Activated T-helper 17 cell treated with anti-CD3 and anti-CD28 coated beads, Interleukin-2, amount 50 U/mL, for 72 hours (primary cell): ENCODE measurements at regions not wholly inside any gene's neighbourhood (a gene's known extent, or its start where the extent isn't known, plus 50 kb on each side); places are given as distances from the start of the nearest gene placed in this dataset.
A peak's percentile ranks its signal among the peaks of the same experiment; 100 is the strongest.
"Not testable (repeated sequence)": the region's sequence is repeated elsewhere in the genome, so short reads cannot be mapped to it uniquely, and the experiment has no call there.

Source experiments
- ATAC-seq: fragments of 150-1000 bp; cut with Tn5 transposase; replicated peaks from 2 replicates; pipeline ENCODE4 v1.10.0; 2021; ENCODE audit warnings: mild to moderate bottlenecking, moderate library complexity
- H3K27ac Mint-ChIP-seq: one replicate; pipeline ENCODE4 v1.8.0; 2022; ENCODE audit warnings: mixed read lengths
- H3K27me3 Mint-ChIP-seq: one replicate; pipeline ENCODE4 v1.8.0; 2022; ENCODE audit warnings: mixed read lengths
- H3K36me3 Mint-ChIP-seq: one replicate; pipeline ENCODE4 v1.8.0; 2022; ENCODE audit warnings: low read depth, mild to moderate bottlenecking, mixed read lengths
- H3K4me1 Mint-ChIP-seq: one replicate; pipeline ENCODE4 v1.8.0; 2022; ENCODE audit warnings: mixed read lengths
- H3K4me3 Mint-ChIP-seq: one replicate; pipeline ENCODE4 v1.8.0; 2022; ENCODE audit warnings: mild to moderate bottlenecking, mixed read lengths
- H3K9me3 Mint-ChIP-seq: one replicate; pipeline ENCODE4 v1.8.0; 2022; ENCODE audit warnings: mixed read lengths

- H3K27ac Mint-ChIP-seq, result no peak overlapping the region
- no peak overlapping the region for H3K4me3 Mint-ChIP-seq
- no peak for ATAC-seq
- no peaks in the 10 kb centered on the region for H3K36me3 Mint-ChIP-seq
- H3K9me3 Mint-ChIP-seq, result no peaks in the 10 kb centered on the region
- H3K4me1 Mint-ChIP-seq, result no peaks in the 10 kb centered on the region
- no peaks in the 10 kb centered on the region for H3K27me3 Mint-ChIP-seq
Measured at GRCh38 chr12:131505561-131505960, 205.3 kb upstream of the SFSWAP start.

GRCh38 chr12:131506426-131506825 is 204.5 kb upstream of the SFSWAP start:
- Mint-ChIP-seq H3K36me3 (no peaks in the 10 kb centered on the region), H3K4me1 (no peaks in the 10 kb centered on the region), H3K27ac (no peak overlapping the region), H3K4me3 (no peak overlapping the region), H3K27me3 (no peaks in the 10 kb centered on the region), H3K9me3 (no peaks in the 10 kb centered on the region)
- ATAC-seq, result no peak

GRCh38 chr12:131507094-131507493 is 203.8 kb upstream of the SFSWAP start:
- Mint-ChIP-seq H3K4me3 (no peak overlapping the region), H3K9me3 (no peaks in the 10 kb centered on the region), H3K4me1 (no peaks in the 10 kb centered on the region), H3K36me3 (no peaks in the 10 kb centered on the region), H3K27ac (no peak overlapping the region), H3K27me3 (no peaks in the 10 kb centered on the region)
- ATAC-seq, result no peak

- Mint-ChIP-seq H3K4me3 (no peak overlapping the region), H3K9me3 (no peaks in the 10 kb centered on the region), H3K4me1 (no peaks in the 10 kb centered on the region), H3K27ac (no peak overlapping the region), H3K36me3 (no peaks in the 10 kb centered on the region), H3K27me3 (no peaks in the 10 kb centered on the region)
- no peak for ATAC-seq
Measured at GRCh38 chr12:131507881-131508280, 203.0 kb upstream of the SFSWAP start.

GRCh38 chr12:131509701-131510100 is 201.2 kb upstream of the SFSWAP start:
- Mint-ChIP-seq H3K4me3 (no peak overlapping the region), H3K9me3 (no peaks in the 10 kb centered on the region), H3K4me1 (no peaks in the 10 kb centered on the region), H3K27me3 (no peaks in the 10 kb centered on the region), H3K27ac (no peak overlapping the region), H3K36me3 (no peaks in the 10 kb centered on the region)
- ATAC-seq, result no peak

- H3K27me3 Mint-ChIP-seq, result no peaks in the 10 kb centered on the region
- no peak overlapping the region for H3K4me3 Mint-ChIP-seq
- H3K27ac Mint-ChIP-seq, result no peak overlapping the region
- ATAC-seq, result no peak
- no peaks in the 10 kb centered on the region for H3K9me3 Mint-ChIP-seq
- no peaks in the 10 kb centered on the region for H3K4me1 Mint-ChIP-seq
- H3K36me3 Mint-ChIP-seq, result no peaks in the 10 kb centered on the region
Measured at GRCh38 chr12:131510431-131510830, 200.5 kb upstream of the SFSWAP start.

GRCh38 chr12:131511391-131511802 is 199.5 kb upstream of the SFSWAP start:
- ATAC-seq, result peak; percentile 100
- peak overlapping the region; percentile 28 for H3K4me3 Mint-ChIP-seq

GRCh38 chr12:131511803-131512561 is 198.9 kb upstream of the SFSWAP start:
- ATAC-seq, result no peak
- Mint-ChIP-seq H3K36me3 (no peaks in the 10 kb centered on the region), H3K4me3 (peak overlapping the region; percentile 28), H3K27me3 (peaks cover 3% of the 10 kb centered on the region), H3K27ac (peak overlapping the region; percentile 49), H3K9me3 (peaks cover 5% of the 10 kb centered on the region), H3K4me1 (no peaks in the 10 kb centered on the region)

More at GRCh38 chr12:131511391-131511802, 199.5 kb upstream of the SFSWAP start:
- Mint-ChIP-seq H3K27me3 (peaks cover 3% of the 10 kb centered on the region), H3K9me3 (peaks cover 5% of the 10 kb centered on the region), H3K4me1 (no peaks in the 10 kb centered on the region), H3K36me3 (no peaks in the 10 kb centered on the region), H3K27ac (peak overlapping the region; percentile 49)

- H3K36me3 Mint-ChIP-seq, result no peaks in the 10 kb centered on the region
- no peak overlapping the region for H3K27ac Mint-ChIP-seq
- H3K27me3 Mint-ChIP-seq, result peaks cover 3% of the 10 kb centered on the region
- H3K4me3 Mint-ChIP-seq, result no peak overlapping the region
- peaks cover 8% of the 10 kb centered on the region for H3K9me3 Mint-ChIP-seq
- H3K4me1 Mint-ChIP-seq, result no peaks in the 10 kb centered on the region
- ATAC-seq, result no peak
Measured at GRCh38 chr12:131513606-131514005, 197.3 kb upstream of the SFSWAP start.

- not testable (repeated sequence) for ATAC-seq, H3K36me3 Mint-ChIP-seq, H3K27ac Mint-ChIP-seq, H3K9me3 Mint-ChIP-seq, H3K4me3 Mint-ChIP-seq, H3K4me1 Mint-ChIP-seq
- peaks cover 11% of the 10 kb centered on the region for H3K27me3 Mint-ChIP-seq
Measured at GRCh38 chr12:131520553-131520952, 190.3 kb upstream of the SFSWAP start.

GRCh38 chr12:131521326-131521725 is 189.6 kb upstream of the SFSWAP start:
- peaks cover 8% of the 10 kb centered on the region for H3K27me3 Mint-ChIP-seq
- peaks cover 4% of the 10 kb centered on the region for H3K9me3 Mint-ChIP-seq
- no peaks in the 10 kb centered on the region for H3K4me1 Mint-ChIP-seq
- H3K27ac Mint-ChIP-seq, result no peak overlapping the region
- ATAC-seq, result no peak
- no peak overlapping the region for H3K4me3 Mint-ChIP-seq
- H3K36me3 Mint-ChIP-seq, result no peaks in the 10 kb centered on the region

- no peak overlapping the region for H3K27ac Mint-ChIP-seq
- H3K9me3 Mint-ChIP-seq, result no peaks in the 10 kb centered on the region
- H3K4me3 Mint-ChIP-seq, result no peak overlapping the region
- H3K4me1 Mint-ChIP-seq, result no peaks in the 10 kb centered on the region
- no peaks in the 10 kb centered on the region for H3K27me3 Mint-ChIP-seq
- ATAC-seq, result no peak
- no peaks in the 10 kb centered on the region for H3K36me3 Mint-ChIP-seq
Measured at GRCh38 chr12:131525795-131526508, 184.9 kb upstream of the SFSWAP start.

- Mint-ChIP-seq H3K4me1 (no peaks in the 10 kb centered on the region), H3K27ac (no peak overlapping the region), H3K9me3 (no peaks in the 10 kb centered on the region), H3K4me3 (no peak overlapping the region), H3K27me3 (no peaks in the 10 kb centered on the region), H3K36me3 (no peaks in the 10 kb centered on the region)
- ATAC-seq, result no peak
Measured at GRCh38 chr12:131527092-131527491, 183.8 kb upstream of the SFSWAP start.

- Mint-ChIP-seq H3K27ac (no peak overlapping the region), H3K9me3 (no peaks in the 10 kb centered on the region), H3K4me1 (no peaks in the 10 kb centered on the region), H3K4me3 (no peak overlapping the region), H3K27me3 (no peaks in the 10 kb centered on the region), H3K36me3 (no peaks in the 10 kb centered on the region)
- ATAC-seq, result no peak
Measured at GRCh38 chr12:131527736-131528135, 183.2 kb upstream of the SFSWAP start.

GRCh38 chr12:131528144-131528543 is 182.7 kb upstream of the SFSWAP start:
- no peak overlapping the region for H3K27ac Mint-ChIP-seq
- ATAC-seq, result no peak
- no peaks in the 10 kb centered on the region for H3K36me3 Mint-ChIP-seq
- H3K4me3 Mint-ChIP-seq, result no peak overlapping the region
- H3K27me3 Mint-ChIP-seq, result no peaks in the 10 kb centered on the region
- no peaks in the 10 kb centered on the region for H3K9me3 Mint-ChIP-seq
- no peaks in the 10 kb centered on the region for H3K4me1 Mint-ChIP-seq
